Hepatocyte (in vitro differentiated cells): ENCODE measurements at regions not wholly inside any gene's neighbourhood (a gene's known extent, or its start where the extent isn't known, plus 50 kb on each side); places are given as distances from the start of the nearest gene placed in this dataset.

Experiments used
- EZH2 ChIP-seq: fragments of 200-600 bp; sonication (generic); IDR thresholded peaks from 2 replicates; pipeline ENCODE4 v1.6.1; 2016; ENCODE audit warnings: antibody characterized with exemption, mild to moderate bottlenecking, borderline replicate concordance
- TF ChIP-seq, protein P1 (sequence below): fragments of 200-600 bp; sonication (generic); IDR thresholded peaks from 2 replicates; pipeline ENCODE4 v1.5.1; 2016; ENCODE audit warnings: antibody characterized with exemption, mild to moderate bottlenecking; ENCODE audit not compliant: poor library complexity

DNA sequence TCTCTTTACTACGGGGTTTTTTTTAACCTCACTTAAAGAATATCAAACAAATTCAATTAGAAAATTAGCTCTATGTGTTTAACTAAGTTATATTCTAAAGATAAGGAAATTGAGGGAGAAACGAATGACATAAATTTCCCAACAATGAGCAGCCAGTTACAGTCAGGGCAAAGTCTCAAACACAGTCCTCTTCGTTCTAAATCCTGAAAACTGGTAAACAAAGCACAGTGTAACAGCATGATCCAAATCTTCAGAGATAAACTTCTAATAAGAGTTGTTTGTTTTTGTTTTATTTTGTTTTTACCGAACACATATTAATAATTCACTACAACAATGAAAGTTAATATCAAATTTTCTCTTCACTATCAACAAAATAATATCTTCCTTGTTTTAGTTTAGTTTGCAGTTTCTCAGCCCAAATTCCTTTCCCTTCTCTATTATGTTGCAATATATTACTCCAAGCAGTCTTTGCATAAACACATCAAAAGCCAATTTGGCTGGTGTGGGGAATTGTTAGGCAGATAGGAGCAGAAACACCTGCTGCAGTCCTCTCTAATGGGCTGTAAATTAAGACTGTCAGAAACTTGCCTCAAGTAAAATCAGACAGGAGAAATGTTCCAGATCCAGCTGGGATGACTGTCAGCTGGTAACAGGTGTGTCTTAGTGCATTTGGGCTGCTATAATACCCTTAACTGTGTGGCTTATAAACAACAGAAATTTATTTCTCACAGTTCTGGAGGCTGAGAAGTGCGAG is 106.5 kb upstream of the SGCG start:
- TF ChIP-seq, protein P1, sequence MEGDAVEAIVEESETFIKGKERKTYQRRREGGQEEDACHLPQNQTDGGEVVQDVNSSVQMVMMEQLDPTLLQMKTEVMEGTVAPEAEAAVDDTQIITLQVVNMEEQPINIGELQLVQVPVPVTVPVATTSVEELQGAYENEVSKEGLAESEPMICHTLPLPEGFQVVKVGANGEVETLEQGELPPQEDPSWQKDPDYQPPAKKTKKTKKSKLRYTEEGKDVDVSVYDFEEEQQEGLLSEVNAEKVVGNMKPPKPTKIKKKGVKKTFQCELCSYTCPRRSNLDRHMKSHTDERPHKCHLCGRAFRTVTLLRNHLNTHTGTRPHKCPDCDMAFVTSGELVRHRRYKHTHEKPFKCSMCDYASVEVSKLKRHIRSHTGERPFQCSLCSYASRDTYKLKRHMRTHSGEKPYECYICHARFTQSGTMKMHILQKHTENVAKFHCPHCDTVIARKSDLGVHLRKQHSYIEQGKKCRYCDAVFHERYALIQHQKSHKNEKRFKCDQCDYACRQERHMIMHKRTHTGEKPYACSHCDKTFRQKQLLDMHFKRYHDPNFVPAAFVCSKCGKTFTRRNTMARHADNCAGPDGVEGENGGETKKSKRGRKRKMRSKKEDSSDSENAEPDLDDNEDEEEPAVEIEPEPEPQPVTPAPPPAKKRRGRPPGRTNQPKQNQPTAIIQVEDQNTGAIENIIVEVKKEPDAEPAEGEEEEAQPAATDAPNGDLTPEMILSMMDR = no peak
- no peak for TF ChIP-seq EZH2
